Fibroblast of skin of right quadriceps (primary cell): ENCODE measurements at regions not wholly inside any gene's neighbourhood (a gene's known extent, or its start where the extent isn't known, plus 50 kb on each side); places are given as distances from the start of the nearest gene placed in this dataset.

Experiments
- DNase-seq: peaks from one replicate; pipeline ENCODE4 v3.0.0-alpha.2; 2013

- no peak for DNase-seq
Measured at GRCh38 chr12:22740656-22741355, 115.8 kb downstream of the ETNK1 start.

GRCh38 chr12:22743700-22744099, 118.7 kb downstream of the ETNK1 start:
- DNase-seq = no peak

- no peak for DNase-seq
Measured at GRCh38 chr12:22744197-22744596, 119.2 kb downstream of the ETNK1 start.

GRCh38 chr12:22746720-22747119, 121.7 kb downstream of the ETNK1 start:
- DNase-seq = no peak

GRCh38 chr12:22755629-22756028, 130.7 kb downstream of the ETNK1 start:
- DNase-seq = no peak

- DNase-seq = no peak
Measured at GRCh38 chr12:22759769-22760674, 135.1 kb downstream of the ETNK1 start.

GRCh38 chr12:22765421-22766130, 140.6 kb downstream of the ETNK1 start:
- no peak for DNase-seq

- no peak for DNase-seq
Measured at GRCh38 chr12:22766911-22767420, 142.0 kb downstream of the ETNK1 start.

GRCh38 chr12:22781339-22781738, 156.4 kb downstream of the ETNK1 start:
- no peak for DNase-seq

- DNase-seq = no peak
Measured at GRCh38 chr12:22787557-22787956, 162.6 kb downstream of the ETNK1 start.

GRCh38 chr12:22788913-22789312, 163.9 kb downstream of the ETNK1 start:
- DNase-seq = no peak

GRCh38 chr12:22792138-22792537, 167.2 kb downstream of the ETNK1 start:
- no peak for DNase-seq

GRCh38 chr12:22794017-22794416, 169.0 kb downstream of the ETNK1 start:
- DNase-seq = no peak

- no peak for DNase-seq
Measured at GRCh38 chr12:22796941-22797630, 172.1 kb downstream of the ETNK1 start.

- no peak for DNase-seq
Measured at GRCh38 chr12:22797701-22798100, 172.7 kb downstream of the ETNK1 start.

GRCh38 chr12:22798116-22798515, 173.1 kb downstream of the ETNK1 start:
- DNase-seq = no peak

GRCh38 chr12:22799503-22799902, 174.5 kb downstream of the ETNK1 start:
- no peak for DNase-seq

GRCh38 chr12:22800332-22800731, 175.4 kb downstream of the ETNK1 start:
- DNase-seq = no peak

GRCh38 chr12:22802883-22803630, 178.1 kb downstream of the ETNK1 start:
- no peak for DNase-seq

GRCh38 chr12:22803725-22804124, 178.8 kb downstream of the ETNK1 start:
- no peak for DNase-seq

- DNase-seq = no peak
Measured at GRCh38 chr12:22808860-22809259, 183.9 kb downstream of the ETNK1 start.

GRCh38 chr12:22810036-22810435, 185.1 kb downstream of the ETNK1 start:
- no peak for DNase-seq
